ENCODE measurements at regions not wholly inside any gene's neighbourhood (a gene's known extent, or its start where the extent isn't known, plus 50 kb on each side); places are given as distances from the start of the nearest gene placed in this dataset.

GRCh38 chr11:134879341-134879740 lies 467.3 kb upstream of the B3GAT1 start:
- ATAC-seq (ENCODE audit: low read depth) (no peak), DNase-seq (ENCODE audit: low spot score) (no peak)
- H3K9me3 ChIP-seq (ENCODE audit: severe bottlenecking): no peaks in the 10 kb centered on the region
- TF ChIP-seq CTCF (IDR thresholded peaks at IDR 0.05; ENCODE audit: poor library complexity, severe bottlenecking): no peak
- H3K4me3 ChIP-seq (ENCODE audit: severe bottlenecking): no peak overlapping the region
- H3K4me1 ChIP-seq (ENCODE audit: insufficient read depth, poor library complexity, severe bottlenecking): no peaks in the 10 kb centered on the region
- no peaks in the 10 kb centered on the region for H3K36me3 ChIP-seq (ENCODE audit: low read depth)
- H3K27me3 ChIP-seq (ENCODE audit: insufficient read depth, poor library complexity, severe bottlenecking): peaks cover 52% of the 10 kb centered on the region
- no peak overlapping the region for H3K27ac ChIP-seq (ENCODE audit: poor library complexity, severe bottlenecking)

GRCh38 chr11:134878785-134879184 lies 466.7 kb upstream of the B3GAT1 start:
- no peaks in the 10 kb centered on the region for H3K4me1 ChIP-seq (ENCODE audit: insufficient read depth, poor library complexity, severe bottlenecking)
- DNase-seq (ENCODE audit: low spot score): no peak
- H3K27ac ChIP-seq (ENCODE audit: poor library complexity, severe bottlenecking): no peak overlapping the region
- no peak overlapping the region for H3K4me3 ChIP-seq (ENCODE audit: severe bottlenecking)
- no peak for TF ChIP-seq CTCF (IDR thresholded peaks at IDR 0.05; ENCODE audit: poor library complexity, severe bottlenecking)
- no peaks in the 10 kb centered on the region for H3K9me3 ChIP-seq (ENCODE audit: severe bottlenecking)
- ATAC-seq (ENCODE audit: low read depth): no peak
- H3K36me3 ChIP-seq (ENCODE audit: low read depth): no peaks in the 10 kb centered on the region
- H3K27me3 ChIP-seq (ENCODE audit: insufficient read depth, poor library complexity, severe bottlenecking): peaks cover 47% of the 10 kb centered on the region

GRCh38 chr11:134876226-134876625 lies 464.2 kb upstream of the B3GAT1 start:
- H3K9me3 ChIP-seq (ENCODE audit: severe bottlenecking): no peaks in the 10 kb centered on the region
- no peak overlapping the region for H3K27ac ChIP-seq (ENCODE audit: poor library complexity, severe bottlenecking)
- H3K4me3 ChIP-seq (ENCODE audit: severe bottlenecking): no peak overlapping the region
- DNase-seq (ENCODE audit: low spot score) (no peak), ATAC-seq (ENCODE audit: low read depth) (no peak)
- no peaks in the 10 kb centered on the region for H3K36me3 ChIP-seq (ENCODE audit: low read depth)
- H3K27me3 ChIP-seq (ENCODE audit: insufficient read depth, poor library complexity, severe bottlenecking): peaks cover 26% of the 10 kb centered on the region
- TF ChIP-seq CTCF (IDR thresholded peaks at IDR 0.05; ENCODE audit: poor library complexity, severe bottlenecking): no peak
- no peaks in the 10 kb centered on the region for H3K4me1 ChIP-seq (ENCODE audit: insufficient read depth, poor library complexity, severe bottlenecking)

- no peak for ATAC-seq (ENCODE audit: low read depth)
- Histone ChIP-seq H3K27ac (ENCODE audit: poor library complexity, severe bottlenecking) (no peak overlapping the region), H3K9me3 (ENCODE audit: severe bottlenecking) (no peaks in the 10 kb centered on the region), H3K4me3 (ENCODE audit: severe bottlenecking) (no peak overlapping the region), H3K4me1 (ENCODE audit: insufficient read depth, poor library complexity, severe bottlenecking) (no peaks in the 10 kb centered on the region), H3K27me3 (ENCODE audit: insufficient read depth, poor library complexity, severe bottlenecking) (peaks cover 4% of the 10 kb centered on the region), H3K36me3 (ENCODE audit: low read depth) (no peaks in the 10 kb centered on the region)
- no peak for TF ChIP-seq CTCF (IDR thresholded peaks at IDR 0.05; ENCODE audit: poor library complexity, severe bottlenecking)
- no peak for DNase-seq (ENCODE audit: low spot score)
Measured at GRCh38 chr11:134866981-134867675, 455.1 kb upstream of the B3GAT1 start.

GRCh38 chr11:134866215-134866614 lies 454.2 kb upstream of the B3GAT1 start:
- no peaks in the 10 kb centered on the region for H3K4me1 ChIP-seq (ENCODE audit: insufficient read depth, poor library complexity, severe bottlenecking)
- no peak for ATAC-seq (ENCODE audit: low read depth)
- no peaks in the 10 kb centered on the region for H3K36me3 ChIP-seq (ENCODE audit: low read depth)
- H3K9me3 ChIP-seq (ENCODE audit: severe bottlenecking): no peaks in the 10 kb centered on the region
- H3K27ac ChIP-seq (ENCODE audit: poor library complexity, severe bottlenecking): no peak overlapping the region
- no peak for DNase-seq (ENCODE audit: low spot score)
- TF ChIP-seq CTCF (IDR thresholded peaks at IDR 0.05; ENCODE audit: poor library complexity, severe bottlenecking): no peak
- peaks cover 6% of the 10 kb centered on the region for H3K27me3 ChIP-seq (ENCODE audit: insufficient read depth, poor library complexity, severe bottlenecking)
- H3K4me3 ChIP-seq (ENCODE audit: severe bottlenecking): no peak overlapping the region
